LHCN-M2 (cell line): ENCODE measurements at regions not wholly inside any gene's neighbourhood (a gene's known extent, or its start where the extent isn't known, plus 50 kb on each side); places are given as distances from the start of the nearest gene placed in this dataset.

ENCODE experiments used
- DNase-seq: peaks from one replicate; pipeline ENCODE4 v3.0.0-alpha.2; 2012; ENCODE audit warnings: low read depth

- DNase-seq: no peak
Measured at GRCh38 chr2:16296331-16297250, 356.2 kb downstream of the MYCN start.

GRCh38 chr2:16296038-16296290 is 355.6 kb downstream of the MYCN start:
- DNase-seq: no peak

GRCh38 chr2:16294791-16295190 is 354.4 kb downstream of the MYCN start:
- DNase-seq: no peak

- DNase-seq: no peak
Measured at GRCh38 chr2:16293871-16294270, 353.5 kb downstream of the MYCN start.

GRCh38 chr2:16293398-16293797 is 353.0 kb downstream of the MYCN start:
- no peak for DNase-seq

- DNase-seq: no peak
Measured at GRCh38 chr2:16291731-16292550, 351.6 kb downstream of the MYCN start.

- DNase-seq: no peak
Measured at GRCh38 chr2:16291226-16291625, 350.9 kb downstream of the MYCN start.

- no peak for DNase-seq
Measured at GRCh38 chr2:16290311-16291020, 350.1 kb downstream of the MYCN start.

- DNase-seq: no peak
Measured at GRCh38 chr2:16288371-16289112, 348.2 kb downstream of the MYCN start.

- no peak for DNase-seq
Measured at GRCh38 chr2:16287831-16288230, 347.5 kb downstream of the MYCN start.

- DNase-seq: no peak
Measured at GRCh38 chr2:16287281-16287680, 346.9 kb downstream of the MYCN start.

- DNase-seq: no peak
Measured at GRCh38 chr2:16285813-16286510, 345.6 kb downstream of the MYCN start.

- no peak for DNase-seq
Measured at GRCh38 chr2:16284941-16285625, 344.7 kb downstream of the MYCN start.

- DNase-seq: no peak
Measured at GRCh38 chr2:16283071-16283850, 342.9 kb downstream of the MYCN start.

- no peak for DNase-seq
Measured at GRCh38 chr2:16282511-16282910, 342.2 kb downstream of the MYCN start.

GRCh38 chr2:16281451-16282335 is 341.3 kb downstream of the MYCN start:
- peak; percentile 1 for DNase-seq

- DNase-seq: no peak
Measured at GRCh38 chr2:16280081-16280480, 339.7 kb downstream of the MYCN start.

GRCh38 chr2:16279641-16280040 is 339.3 kb downstream of the MYCN start:
- no peak for DNase-seq

GRCh38 chr2:16279201-16279570 is 338.8 kb downstream of the MYCN start:
- no peak for DNase-seq
